Mesothelial cell of epicardium (in vitro differentiated cells): ENCODE measurements at regions not wholly inside any gene's neighbourhood (a gene's known extent, or its start where the extent isn't known, plus 50 kb on each side); places are given as distances from the start of the nearest gene placed in this dataset.

ENCODE experiments used
- DNase-seq, 2 experiments: peaks; one replicate each; pipeline ENCODE4 v3.0.0; 2021; ENCODE audit warnings: low spot score in 2 of 2; ENCODE audit not compliant: unreplicated experiment in 2 of 2
- H3K27ac Mint-ChIP-seq: 2 replicates; pipeline ENCODE4 v1.8.0; 2021; ENCODE audit warnings: mixed read lengths
- H3K27me3 Mint-ChIP-seq: 2 replicates; pipeline ENCODE4 v1.8.0; 2021; ENCODE audit warnings: low read depth, mixed read lengths
- H3K36me3 Mint-ChIP-seq: 2 replicates; pipeline ENCODE4 v1.8.0; 2021; ENCODE audit warnings: mixed read lengths
- H3K4me1 Mint-ChIP-seq: 2 replicates; pipeline ENCODE4 v1.8.0; 2021; ENCODE audit warnings: mixed read lengths
- H3K4me3 Mint-ChIP-seq: 2 replicates; pipeline ENCODE4 v1.8.0; 2021; ENCODE audit warnings: mild to moderate bottlenecking, moderate library complexity, mixed read lengths
- H3K9me3 Mint-ChIP-seq: 2 replicates; pipeline ENCODE4 v1.8.0; 2021; ENCODE audit warnings: mixed read lengths
- CTCF ChIP-seq: fragments of 200-600 bp; sonication (generic); IDR thresholded peaks from one replicate; pipeline ENCODE4 v1.5.0; 2021; ENCODE audit warnings: antibody characterized with exemption; ENCODE audit not compliant: unreplicated experiment

DNA sequence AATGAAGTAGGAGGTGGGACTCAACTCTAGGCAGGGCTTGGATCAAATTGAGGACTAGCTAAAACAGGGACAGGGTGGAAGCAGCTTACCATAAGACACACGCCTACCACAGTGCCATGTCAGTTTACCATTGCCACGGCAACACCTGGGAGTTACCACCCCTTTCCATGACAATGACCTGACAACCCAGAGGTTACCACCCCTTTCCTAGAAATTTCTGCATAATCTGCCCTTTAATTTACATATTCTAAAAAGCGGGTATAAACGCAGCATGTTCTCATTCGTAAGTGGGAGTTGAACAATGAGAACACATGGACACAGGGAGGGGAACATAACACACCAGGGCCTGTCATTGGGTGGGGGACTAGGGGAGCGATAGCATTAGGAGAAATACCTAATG lies 72.7 kb downstream of the GCC1 start:
- Mint-ChIP-seq H3K36me3 (no peaks in the 10 kb centered on the region), H3K4me1 (no peaks in the 10 kb centered on the region), H3K9me3 (no peaks in the 10 kb centered on the region), H3K4me3 (no peak overlapping the region), H3K27me3 (peaks cover 76% of the 10 kb centered on the region), H3K27ac (no peak overlapping the region)
- no peak for DNase-seq
- TF ChIP-seq CTCF: no peak

DNA sequence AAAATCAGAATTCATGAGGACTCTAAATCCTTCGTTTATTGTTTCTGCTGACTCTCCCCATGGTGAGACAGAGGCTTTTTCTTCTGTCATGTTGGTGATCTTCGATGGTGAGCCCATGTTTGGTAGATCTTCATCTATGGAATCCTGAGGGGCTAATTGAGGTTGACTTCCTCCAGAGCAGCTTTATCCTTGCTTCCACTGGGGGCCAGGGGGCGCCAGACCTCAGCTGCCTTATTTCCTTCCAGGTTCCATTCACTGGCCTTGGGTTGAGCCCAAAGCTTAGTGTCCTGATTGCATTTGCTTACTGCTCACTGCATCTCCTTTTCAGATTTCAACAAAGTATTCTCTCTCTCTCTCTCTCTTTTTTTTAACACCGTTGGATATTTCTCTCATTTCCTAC lies 80.7 kb downstream of the GCC1 start:
- Mint-ChIP-seq H3K4me1 (no peaks in the 10 kb centered on the region), H3K27me3 (peaks cover 42% of the 10 kb centered on the region), H3K9me3 (peaks cover 13% of the 10 kb centered on the region), H3K27ac (no peak overlapping the region), H3K36me3 (no peaks in the 10 kb centered on the region), H3K4me3 (no peak overlapping the region)
- TF ChIP-seq CTCF: no peak
- DNase-seq: no peak

DNA sequence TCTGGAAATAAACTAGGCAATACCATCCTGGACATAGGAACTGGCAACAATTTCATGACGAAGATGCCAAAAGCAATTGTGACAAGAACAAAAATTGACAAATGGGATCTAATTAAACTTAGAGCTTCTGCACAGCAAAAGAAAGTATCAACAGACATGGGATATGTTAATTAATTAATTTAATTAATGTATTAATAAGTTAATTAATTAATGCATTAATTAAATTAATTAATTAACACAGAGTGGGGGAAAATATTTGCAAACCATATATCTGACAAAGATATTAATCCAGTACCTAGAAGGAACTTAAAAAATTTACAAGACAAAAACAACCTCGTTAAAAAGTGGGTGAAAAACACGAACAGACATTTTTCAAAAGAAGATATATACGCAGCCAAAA lies 83.6 kb downstream of the GCC1 start:
- Mint-ChIP-seq H3K4me1 (no peaks in the 10 kb centered on the region), H3K9me3 (peaks cover 13% of the 10 kb centered on the region), H3K27ac (no peak overlapping the region), H3K4me3 (no peak overlapping the region), H3K27me3 (peaks cover 45% of the 10 kb centered on the region), H3K36me3 (no peaks in the 10 kb centered on the region)
- DNase-seq: no peak
- TF ChIP-seq CTCF: no peak

- Mint-ChIP-seq H3K9me3 (no peaks in the 10 kb centered on the region), H3K36me3 (no peaks in the 10 kb centered on the region), H3K4me1 (no peaks in the 10 kb centered on the region), H3K27me3 (peaks cover 35% of the 10 kb centered on the region), H3K27ac (no peak overlapping the region), H3K4me3 (no peak overlapping the region)
- DNase-seq: no peak
- TF ChIP-seq CTCF: no peak
Observed at GRCh38 chr7:127487381-127487780, 94.9 kb upstream of the ZNF800 start.

- DNase-seq: no peak
- peaks cover 37% of the 10 kb centered on the region for H3K27me3 Mint-ChIP-seq
- H3K4me3 Mint-ChIP-seq: no peak overlapping the region
- H3K27ac Mint-ChIP-seq: no peak overlapping the region
- TF ChIP-seq CTCF: no peak
- no peaks in the 10 kb centered on the region for H3K36me3 Mint-ChIP-seq
- no peaks in the 10 kb centered on the region for H3K4me1 Mint-ChIP-seq
- no peaks in the 10 kb centered on the region for H3K9me3 Mint-ChIP-seq
Observed at GRCh38 chr7:127486654-127487053, 94.1 kb upstream of the ZNF800 start.

DNA sequence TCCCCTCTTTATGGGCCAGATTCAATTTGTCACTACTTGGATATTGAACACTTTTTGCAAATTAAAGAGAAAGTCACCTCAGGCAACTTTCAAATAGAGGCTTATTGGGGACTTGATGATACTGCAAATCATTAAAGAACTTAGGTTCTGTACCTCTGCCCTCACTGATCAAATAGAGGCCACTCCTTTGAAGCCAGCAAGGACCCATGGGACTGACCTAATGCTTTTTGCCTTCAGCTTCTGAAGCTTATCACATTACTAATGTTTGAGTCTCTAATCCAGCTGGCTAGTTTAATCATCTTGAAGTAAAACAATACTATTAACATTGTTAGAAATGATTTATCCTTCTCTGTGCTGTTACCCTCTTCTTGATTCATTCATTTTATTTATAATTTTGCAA lies 93.0 kb upstream of the ZNF800 start:
- Mint-ChIP-seq H3K27me3 (peaks cover 38% of the 10 kb centered on the region), H3K27ac (no peak overlapping the region), H3K4me3 (no peak overlapping the region)

More for the DNA sequence above, 93.0 kb upstream of the ZNF800 start:
- DNase-seq: no peak
- no peaks in the 10 kb centered on the region for H3K36me3 Mint-ChIP-seq
- no peaks in the 10 kb centered on the region for H3K9me3 Mint-ChIP-seq
- no peak for TF ChIP-seq CTCF
- H3K4me1 Mint-ChIP-seq: no peaks in the 10 kb centered on the region
